Fibroblast of the aortic adventitia (primary cell): ENCODE measurements at regions not wholly inside any gene's neighbourhood (a gene's known extent, or its start where the extent isn't known, plus 50 kb on each side); places are given as distances from the start of the nearest gene placed in this dataset.

ENCODE experiments used
- DNase-seq: peaks from one replicate; pipeline ENCODE4 v3.0.0-alpha.2; 2010; ENCODE audit warnings: low read depth
- H3K4me3 ChIP-seq: 2 replicates; pipeline ENCODE4 v1.5.1; 2011; ENCODE audit warnings: low read depth, mild to moderate bottlenecking, control low read depth, low read length, moderate library complexity
- CTCF ChIP-seq: IDR thresholded peaks from 2 replicates; pipeline ENCODE4 v1.5.1; 2011; ENCODE audit warnings: mild to moderate bottlenecking, low read length, control low read depth, inconsistent platforms; ENCODE audit not compliant: insufficient read depth

GRCh38 chr12:44961887-44962286 lies 85.8 kb upstream of the NELL2 start:
- H3K4me3 ChIP-seq, result no peak overlapping the region
- TF ChIP-seq CTCF, result no peak
- no peak for DNase-seq

- DNase-seq, result no peak
- no peak overlapping the region for H3K4me3 ChIP-seq
- no peak for TF ChIP-seq CTCF
Measured at GRCh38 chr12:44960856-44961255, 84.7 kb upstream of the NELL2 start.

GRCh38 chr12:44960423-44960822 lies 84.3 kb upstream of the NELL2 start:
- no peak for TF ChIP-seq CTCF
- H3K4me3 ChIP-seq, result no peak overlapping the region
- no peak for DNase-seq

GRCh38 chr12:44947163-44947562 lies 71.0 kb upstream of the NELL2 start:
- TF ChIP-seq CTCF, result no peak
- DNase-seq, result no peak
- H3K4me3 ChIP-seq, result no peak overlapping the region

GRCh38 chr12:44942714-44943113 lies 66.6 kb upstream of the NELL2 start:
- TF ChIP-seq CTCF, result no peak
- H3K4me3 ChIP-seq, result no peak overlapping the region
- DNase-seq, result no peak

GRCh38 chr12:44930972-44931600 lies 55.0 kb upstream of the NELL2 start:
- no peak overlapping the region for H3K4me3 ChIP-seq
- peak; percentile 80 for DNase-seq
- TF ChIP-seq CTCF, result peak; percentile 36

- no peak for TF ChIP-seq CTCF
- H3K4me3 ChIP-seq, result no peak overlapping the region
- no peak for DNase-seq
Measured at GRCh38 chr12:44929236-44929885, 53.2 kb upstream of the NELL2 start.
